ENCODE measurements at regions not wholly inside any gene's neighbourhood (a gene's known extent, or its start where the extent isn't known, plus 50 kb on each side); places are given as distances from the start of the nearest gene placed in this dataset.

DNA sequence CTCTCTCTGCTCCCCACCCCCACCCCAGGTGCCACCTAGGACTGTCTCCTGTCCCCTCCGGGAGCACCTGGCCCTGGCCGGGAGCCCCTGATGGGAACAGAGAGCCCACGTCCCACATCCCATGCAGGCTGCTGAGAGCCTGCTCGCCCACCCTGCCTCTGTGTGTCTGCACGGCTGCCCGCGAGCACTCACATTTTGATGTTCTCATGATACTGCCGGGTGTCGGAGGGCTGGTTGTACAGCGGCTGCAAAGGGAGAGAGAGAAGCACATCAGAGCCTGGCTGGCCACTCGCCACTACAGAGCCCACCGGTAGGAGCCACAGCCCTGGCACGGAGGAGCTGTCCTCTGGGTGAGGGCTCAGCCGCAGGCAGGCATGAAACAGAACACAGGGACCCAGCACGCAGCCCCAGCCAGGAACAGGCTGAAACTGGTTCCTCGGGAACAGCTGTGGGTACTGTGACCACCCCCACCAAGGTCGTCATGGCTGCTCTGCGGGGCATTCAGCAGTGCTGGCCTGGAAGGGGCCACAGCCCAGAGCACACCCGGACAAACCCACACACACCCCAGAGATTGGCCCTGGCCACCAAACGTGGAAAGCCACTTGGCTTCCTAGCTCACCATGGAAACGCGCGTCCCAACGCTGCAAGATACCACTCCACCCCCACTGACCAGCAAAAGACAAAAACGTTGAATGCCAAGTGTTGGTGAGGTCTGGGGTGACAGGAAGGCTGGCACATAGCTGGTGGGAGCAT, 117.6 kb downstream of the NCOR2 start:
- TF ChIP-seq FOXK1 (CRISPR knock-in tag; IDR thresholded peaks at IDR 0.05) (no peak), ELF4 (CRISPR knock-in tag; IDR thresholded peaks at IDR 0.05; ENCODE audit: low read depth) (no peak), SOX15 (CRISPR knock-in tag; IDR thresholded peaks at IDR 0.05) (no peak), FOXJ3 (CRISPR knock-in tag; IDR thresholded peaks at IDR 0.05; ENCODE audit: borderline replicate concordance) (no peak)
- TF ChIP-seq, protein P1, sequence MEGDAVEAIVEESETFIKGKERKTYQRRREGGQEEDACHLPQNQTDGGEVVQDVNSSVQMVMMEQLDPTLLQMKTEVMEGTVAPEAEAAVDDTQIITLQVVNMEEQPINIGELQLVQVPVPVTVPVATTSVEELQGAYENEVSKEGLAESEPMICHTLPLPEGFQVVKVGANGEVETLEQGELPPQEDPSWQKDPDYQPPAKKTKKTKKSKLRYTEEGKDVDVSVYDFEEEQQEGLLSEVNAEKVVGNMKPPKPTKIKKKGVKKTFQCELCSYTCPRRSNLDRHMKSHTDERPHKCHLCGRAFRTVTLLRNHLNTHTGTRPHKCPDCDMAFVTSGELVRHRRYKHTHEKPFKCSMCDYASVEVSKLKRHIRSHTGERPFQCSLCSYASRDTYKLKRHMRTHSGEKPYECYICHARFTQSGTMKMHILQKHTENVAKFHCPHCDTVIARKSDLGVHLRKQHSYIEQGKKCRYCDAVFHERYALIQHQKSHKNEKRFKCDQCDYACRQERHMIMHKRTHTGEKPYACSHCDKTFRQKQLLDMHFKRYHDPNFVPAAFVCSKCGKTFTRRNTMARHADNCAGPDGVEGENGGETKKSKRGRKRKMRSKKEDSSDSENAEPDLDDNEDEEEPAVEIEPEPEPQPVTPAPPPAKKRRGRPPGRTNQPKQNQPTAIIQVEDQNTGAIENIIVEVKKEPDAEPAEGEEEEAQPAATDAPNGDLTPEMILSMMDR (IDR thresholded peaks at IDR 0.05), result no peak
- TF ChIP-seq, protein P2, sequence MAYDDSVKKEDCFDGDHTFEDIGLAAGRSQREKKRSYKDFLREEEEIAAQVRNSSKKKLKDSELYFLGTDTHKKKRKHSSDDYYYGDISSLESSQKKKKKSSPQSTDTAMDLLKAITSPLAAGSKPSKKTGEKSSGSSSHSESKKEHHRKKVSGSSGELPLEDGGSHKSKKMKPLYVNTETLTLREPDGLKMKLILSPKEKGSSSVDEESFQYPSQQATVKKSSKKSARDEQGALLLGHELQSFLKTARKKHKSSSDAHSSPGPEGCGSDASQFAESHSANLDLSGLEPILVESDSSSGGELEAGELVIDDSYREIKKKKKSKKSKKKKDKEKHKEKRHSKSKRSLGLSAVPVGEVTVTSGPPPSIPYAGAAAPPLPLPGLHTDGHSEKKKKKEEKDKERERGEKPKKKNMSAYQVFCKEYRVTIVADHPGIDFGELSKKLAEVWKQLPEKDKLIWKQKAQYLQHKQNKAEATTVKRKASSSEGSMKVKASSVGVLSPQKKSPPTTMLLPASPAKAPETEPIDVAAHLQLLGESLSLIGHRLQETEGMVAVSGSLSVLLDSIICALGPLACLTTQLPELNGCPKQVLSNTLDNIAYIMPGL (CRISPR knock-in tag; IDR thresholded peaks at IDR 0.05), result no peak
- TF ChIP-seq, protein P3, sequence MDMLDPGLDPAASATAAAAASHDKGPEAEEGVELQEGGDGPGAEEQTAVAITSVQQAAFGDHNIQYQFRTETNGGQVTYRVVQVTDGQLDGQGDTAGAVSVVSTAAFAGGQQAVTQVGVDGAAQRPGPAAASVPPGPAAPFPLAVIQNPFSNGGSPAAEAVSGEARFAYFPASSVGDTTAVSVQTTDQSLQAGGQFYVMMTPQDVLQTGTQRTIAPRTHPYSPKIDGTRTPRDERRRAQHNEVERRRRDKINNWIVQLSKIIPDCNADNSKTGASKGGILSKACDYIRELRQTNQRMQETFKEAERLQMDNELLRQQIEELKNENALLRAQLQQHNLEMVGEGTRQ (CRISPR knock-in tag; IDR thresholded peaks at IDR 0.05), result no peak

Measured in WTC11 (cell line).